HG03439 (cell line): ENCODE measurements at regions not wholly inside any gene's neighbourhood (a gene's known extent, or its start where the extent isn't known, plus 50 kb on each side); places are given as distances from the start of the nearest gene placed in this dataset.

Experiments used
- ATAC-seq: cut with Tn5 transposase; IDR thresholded peaks from one replicate; pipeline ENCODE4 v1.9.1; 2021; ENCODE audit warnings: mild to moderate bottlenecking, moderate library complexity; ENCODE audit not compliant: unreplicated experiment

- no peak for ATAC-seq
These were observed 443.6 kb downstream of the CBLN2 start for GRCh38 chr18:72100465-72101004.

GRCh38 chr18:72091369-72091768, 452.8 kb downstream of the CBLN2 start:
- ATAC-seq, result peak; percentile 52

GRCh38 chr18:72089432-72089831, 454.7 kb downstream of the CBLN2 start:
- no peak for ATAC-seq

GRCh38 chr18:72086421-72086820, 457.7 kb downstream of the CBLN2 start:
- no peak for ATAC-seq

GRCh38 chr18:72075040-72075439, 469.1 kb downstream of the CBLN2 start:
- ATAC-seq, result no peak

- no peak for ATAC-seq
These were observed 481.1 kb downstream of the CBLN2 start for GRCh38 chr18:72063001-72063400.

- no peak for ATAC-seq
These were observed 485.3 kb downstream of the CBLN2 start for GRCh38 chr18:72058851-72059250.

GRCh38 chr18:72056171-72056570, 488.0 kb downstream of the CBLN2 start:
- ATAC-seq, result no peak

- ATAC-seq, result no peak
These were observed 502.7 kb downstream of the CBLN2 start for GRCh38 chr18:72041313-72042032.

GRCh38 chr18:72013427-72013850, 530.7 kb downstream of the CBLN2 start:
- no peak for ATAC-seq

GRCh38 chr18:71998547-71999097, 545.5 kb downstream of the CBLN2 start:
- no peak for ATAC-seq

- ATAC-seq, result no peak
These were observed 548.2 kb downstream of the CBLN2 start for GRCh38 chr18:71995904-71996465.

- no peak for ATAC-seq
These were observed 549.9 kb downstream of the CBLN2 start for GRCh38 chr18:71994273-71994672.

- ATAC-seq, result no peak
These were observed 554.5 kb downstream of the CBLN2 start for GRCh38 chr18:71989616-71990015.

GRCh38 chr18:71986351-71987050, 557.6 kb downstream of the CBLN2 start:
- no peak for ATAC-seq

GRCh38 chr18:71976744-71977143, 567.4 kb downstream of the CBLN2 start:
- no peak for ATAC-seq

GRCh38 chr18:71966791-71967190, 577.4 kb downstream of the CBLN2 start:
- no peak for ATAC-seq

- no peak for ATAC-seq
These were observed 585.5 kb downstream of the CBLN2 start for GRCh38 chr18:71958605-71959004.

- no peak for ATAC-seq
These were observed 593.1 kb downstream of the CBLN2 start for GRCh38 chr18:71951001-71951400.

- ATAC-seq, result no peak
These were observed 601.7 kb downstream of the CBLN2 start for GRCh38 chr18:71942433-71942832.

GRCh38 chr18:71939483-71939882, 604.7 kb downstream of the CBLN2 start:
- no peak for ATAC-seq

GRCh38 chr18:71936744-71937143, 607.4 kb downstream of the CBLN2 start:
- no peak for ATAC-seq
